NCI-H1436 (cell line): ENCODE measurements at regions not wholly inside any gene's neighbourhood (a gene's known extent, or its start where the extent isn't known, plus 50 kb on each side); places are given as distances from the start of the nearest gene placed in this dataset.

Source experiments
- DNase-seq: peaks from one replicate; lab custom pipeline; 2025; lab: John Stamatoyannopoulos, UW

DNA sequence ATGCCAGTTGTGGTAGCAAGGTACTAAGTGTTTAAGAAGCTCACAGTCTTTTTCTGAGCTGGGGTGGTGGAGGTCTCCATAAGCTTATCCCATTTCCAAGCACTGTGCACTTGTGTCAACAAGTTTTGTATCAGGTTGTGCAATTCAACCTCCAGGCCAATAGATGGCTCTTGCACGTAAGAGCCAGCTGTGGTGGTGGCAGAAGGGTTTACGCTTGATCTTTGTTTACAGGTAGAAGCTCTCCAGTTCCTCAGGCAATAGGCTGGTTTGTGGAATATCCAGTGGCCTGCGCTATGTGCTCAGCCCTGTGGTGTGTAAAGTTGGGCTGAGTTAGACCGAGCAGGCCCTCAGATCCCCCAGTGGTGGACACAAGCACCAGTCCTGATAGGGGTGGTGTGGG lies 89.7 kb upstream of the CNTNAP5 start:
- DNase-seq: no peak

DNA sequence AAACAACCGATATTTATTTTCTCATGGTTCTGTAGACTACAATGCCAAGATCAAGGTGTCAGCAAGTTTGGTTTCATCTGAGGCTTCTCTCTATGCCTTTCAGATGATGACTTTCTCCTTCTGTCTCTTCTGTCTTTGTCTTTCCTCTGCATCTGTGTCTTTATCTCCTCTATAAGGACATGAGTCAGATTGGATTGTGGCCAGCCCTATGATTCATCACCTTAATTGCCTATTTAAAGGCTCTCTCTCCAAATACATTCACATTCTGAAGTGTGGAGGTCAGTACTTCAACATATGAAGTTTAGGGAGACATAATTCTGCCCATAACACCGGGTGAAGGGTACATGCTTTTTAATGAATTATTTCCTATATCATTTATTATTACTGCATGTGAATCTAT lies 71.2 kb upstream of the CNTNAP5 start:
- no peak for DNase-seq

DNA sequence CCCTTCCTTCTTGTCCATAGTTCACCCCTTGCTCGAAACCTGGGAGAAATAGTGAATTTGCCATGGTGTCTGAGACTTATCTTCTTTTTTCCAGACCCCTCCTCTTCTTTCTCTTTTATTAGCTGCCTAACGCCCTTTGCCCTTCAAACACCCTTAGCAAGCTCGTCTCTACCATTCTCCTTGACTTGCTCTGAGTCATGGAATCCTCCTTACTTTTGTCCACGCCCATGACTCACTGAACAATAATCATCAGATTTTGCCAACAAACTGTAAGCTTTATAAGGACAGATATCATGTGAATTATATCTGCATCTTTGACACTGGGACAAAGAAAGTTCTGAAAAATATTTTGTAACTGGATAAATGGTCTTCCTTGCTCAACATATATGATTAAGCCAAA lies 67.1 kb upstream of the CNTNAP5 start:
- no peak for DNase-seq

DNA sequence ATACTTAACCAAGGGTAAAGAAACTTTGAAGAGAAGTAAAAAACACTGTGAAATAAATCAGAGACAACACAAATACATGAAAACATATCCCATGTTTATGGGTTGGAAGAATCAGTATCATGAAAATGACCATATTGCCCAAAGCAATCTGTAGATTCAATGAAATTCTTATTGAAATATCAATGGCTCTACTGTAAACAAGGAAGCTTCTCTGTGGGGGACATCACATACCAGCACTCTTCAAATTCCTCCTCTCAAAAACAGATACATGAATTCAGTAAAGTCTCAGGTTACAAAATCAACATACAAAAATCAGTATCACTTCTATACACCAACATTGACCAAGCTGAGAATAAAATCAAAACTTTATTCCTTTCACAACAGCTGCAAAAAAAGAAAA lies 63.5 kb upstream of the CNTNAP5 start:
- no peak for DNase-seq

DNA sequence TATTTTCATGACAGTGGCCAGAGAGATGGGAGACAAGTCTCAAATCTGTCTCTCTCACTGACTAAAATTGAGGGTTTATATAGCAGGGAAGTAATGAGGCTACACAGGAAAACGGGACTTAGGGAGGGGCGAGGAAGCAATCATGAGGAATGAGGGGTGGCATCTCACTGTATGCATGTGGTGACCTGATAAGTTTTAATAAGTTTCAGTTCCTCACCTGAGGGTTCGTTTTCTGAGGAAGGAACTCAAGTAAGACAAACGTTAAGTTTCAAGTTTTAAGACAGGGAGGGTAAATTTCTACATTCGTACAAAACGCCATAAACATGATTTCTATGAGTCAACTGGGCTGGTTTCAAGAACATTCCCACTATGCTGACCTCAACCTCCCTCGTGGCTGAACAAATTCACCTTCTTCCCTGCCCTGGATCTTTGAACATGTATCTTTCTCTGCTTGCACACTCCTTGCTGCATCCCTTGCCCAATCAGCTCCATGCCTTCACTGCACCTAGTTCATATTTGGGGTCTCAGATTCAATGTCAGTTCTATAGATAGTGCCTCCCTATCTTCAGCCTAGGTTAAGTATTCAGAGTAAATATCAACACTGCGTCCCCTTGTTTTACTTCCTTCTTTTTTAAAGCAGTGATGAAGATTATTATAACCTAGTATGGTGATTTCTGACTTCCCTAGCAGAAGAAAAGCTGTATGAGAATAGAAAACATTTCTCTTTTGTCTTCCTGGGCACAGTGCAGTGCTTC lies 53.3 kb upstream of the CNTNAP5 start:
- no peak for DNase-seq
